ENCODE measurements at regions not wholly inside any gene's neighbourhood (a gene's known extent, or its start where the extent isn't known, plus 50 kb on each side); places are given as distances from the start of the nearest gene placed in this dataset.
A peak's percentile ranks its signal among the peaks of the same experiment; 100 is the strongest.

- Histone ChIP-seq H3K9ac (ENCODE audit: low read depth in 1 of 2, low read length in 2 of 2) (no peak overlapping the region), H3K9me3 (ENCODE audit: control insufficient read depth in 4 of 4, low read length in 3 of 4) (peaks cover 0 to 5% (median 2%) of the 10 kb centered on the region in 4 donors), H3K4me1 (ENCODE audit: control insufficient read depth in 4 of 4, insufficient read depth in 4 of 4, low read length in 3 of 4) (peaks cover 0 to 3% (median under 1%) of the 10 kb centered on the region in 4 donors), H3K36me3 (ENCODE audit: control insufficient read depth in 4 of 4, insufficient read depth in 3 of 4, low read depth in 1 of 4, low read length in 3 of 4) (no peaks in the 10 kb centered on the region), H3K27me3 (ENCODE audit: control insufficient read depth in 4 of 4, insufficient read depth in 4 of 4, low read length in 3 of 4) (no peaks in the 10 kb centered on the region), H3K27ac (ENCODE audit: low read depth in 1 of 2, low read length in 2 of 2) (no peak overlapping the region), H3K4me3 (ENCODE audit: low read depth in 1 of 3, low read length in 3 of 3) (no peak overlapping the region)
- DNase-seq (ENCODE audit: low spot score), result no peak
- 81% methylated on average over 7 of the region's 7 CpGs for WGBS
- TF ChIP-seq RAD21 (IDR thresholded peaks at IDR 0.05) (peak in 1 of 2 donors; percentile 10), REST (IDR thresholded peaks at IDR 0.05) (no peak), HNF4A (conservative IDR thresholded peaks at IDR 0.05) (no peak), SP1 (IDR thresholded peaks at IDR 0.05) (no peak), FOXA1 (IDR thresholded peaks at IDR 0.05) (no peak), NR2F2 (IDR thresholded peaks at IDR 0.05) (peak; percentile 57)
- TF ChIP-seq, protein P1, sequence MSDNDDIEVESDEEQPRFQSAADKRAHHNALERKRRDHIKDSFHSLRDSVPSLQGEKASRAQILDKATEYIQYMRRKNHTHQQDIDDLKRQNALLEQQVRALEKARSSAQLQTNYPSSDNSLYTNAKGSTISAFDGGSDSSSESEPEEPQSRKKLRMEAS (IDR thresholded peaks at IDR 0.05), result no peak
Measured at GRCh38 chrX:13250826-13251580, 68.8 kb downstream of the ATXN3L start.

GRCh38 chrX:13248867-13249486, 70.9 kb downstream of the ATXN3L start:
- Histone ChIP-seq H3K4me3 (ENCODE audit: low read depth in 1 of 3, low read length in 3 of 3) (no peak overlapping the region), H3K27me3 (ENCODE audit: control insufficient read depth in 4 of 4, insufficient read depth in 4 of 4, low read length in 3 of 4) (no peaks in the 10 kb centered on the region), H3K9ac (ENCODE audit: low read depth in 1 of 2, low read length in 2 of 2) (no peak overlapping the region), H3K36me3 (ENCODE audit: control insufficient read depth in 4 of 4, insufficient read depth in 3 of 4, low read depth in 1 of 4, low read length in 3 of 4) (no peaks in the 10 kb centered on the region), H3K27ac (ENCODE audit: low read depth in 1 of 2, low read length in 2 of 2) (no peak overlapping the region), H3K4me1 (ENCODE audit: control insufficient read depth in 4 of 4, insufficient read depth in 4 of 4, low read length in 3 of 4) (peaks cover 0 to 3% (median under 1%) of the 10 kb centered on the region in 4 donors), H3K9me3 (ENCODE audit: control insufficient read depth in 4 of 4, low read length in 3 of 4) (peaks cover 0 to 5% (median 2%) of the 10 kb centered on the region in 4 donors)
- TF ChIP-seq GABPA (IDR thresholded peaks at IDR 0.05 in 1 of 2, conservative IDR thresholded peaks at IDR 0.05 in 1 of 2) (no peak), EGR1 (IDR thresholded peaks at IDR 0.05; ENCODE audit: low read depth in 2 of 2) (no peak), NR2F2 (IDR thresholded peaks at IDR 0.05) (no peak), YY1 (IDR thresholded peaks at IDR 0.05) (no peak), FOXA1 (IDR thresholded peaks at IDR 0.05) (no peak), FOXA2 (IDR thresholded peaks at IDR 0.05) (no peak), CTCF (IDR thresholded peaks at IDR 0.05; ENCODE audit: low read depth, low read length, missing input control) (no peak), SP1 (IDR thresholded peaks at IDR 0.05) (no peak), JUND (IDR thresholded peaks at IDR 0.05) (no peak), RXRA (IDR thresholded peaks at IDR 0.05) (no peak), ATF3 (IDR thresholded peaks at IDR 0.05) (no peak), RAD21 (IDR thresholded peaks at IDR 0.05) (no peak), HNF4A (conservative IDR thresholded peaks at IDR 0.05) (no peak), REST (IDR thresholded peaks at IDR 0.05) (no peak), TAF1 (conservative IDR thresholded peaks at IDR 0.05) (no peak), HNF4G (IDR thresholded peaks at IDR 0.05) (no peak)
- TF ChIP-seq, protein P2, sequence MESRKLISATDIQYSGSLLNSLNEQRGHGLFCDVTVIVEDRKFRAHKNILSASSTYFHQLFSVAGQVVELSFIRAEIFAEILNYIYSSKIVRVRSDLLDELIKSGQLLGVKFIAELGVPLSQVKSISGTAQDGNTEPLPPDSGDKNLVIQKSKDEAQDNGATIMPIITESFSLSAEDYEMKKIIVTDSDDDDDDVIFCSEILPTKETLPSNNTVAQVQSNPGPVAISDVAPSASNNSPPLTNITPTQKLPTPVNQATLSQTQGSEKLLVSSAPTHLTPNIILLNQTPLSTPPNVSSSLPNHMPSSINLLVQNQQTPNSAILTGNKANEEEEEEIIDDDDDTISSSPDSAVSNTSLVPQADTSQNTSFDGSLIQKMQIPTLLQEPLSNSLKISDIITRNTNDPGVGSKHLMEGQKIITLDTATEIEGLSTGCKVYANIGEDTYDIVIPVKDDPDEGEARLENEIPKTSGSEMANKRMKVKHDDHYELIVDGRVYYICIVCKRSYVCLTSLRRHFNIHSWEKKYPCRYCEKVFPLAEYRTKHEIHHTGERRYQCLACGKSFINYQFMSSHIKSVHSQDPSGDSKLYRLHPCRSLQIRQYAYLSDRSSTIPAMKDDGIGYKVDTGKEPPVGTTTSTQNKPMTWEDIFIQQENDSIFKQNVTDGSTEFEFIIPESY (IDR thresholded peaks at IDR 0.05), result no peak
- 66% methylated on average over 9 of the region's 9 CpGs for WGBS
- no peak for DNase-seq (ENCODE audit: low spot score)

Data from liver (tissue), 8 donors.